ENCODE measurements at regions not wholly inside any gene's neighbourhood (a gene's known extent, or its start where the extent isn't known, plus 50 kb on each side); places are given as distances from the start of the nearest gene placed in this dataset.

- TF ChIP-seq EZH2phosphoT487 (IDR thresholded peaks at IDR 0.05; ENCODE audit: borderline replicate concordance, low read length), result no peak
- Histone ChIP-seq H3K9me2 (replicated peaks; ENCODE audit: control insufficient read depth, low read length) (no peaks in the 10 kb centered on the region), H3K27ac (ENCODE audit: low read depth, low read length) (no peak overlapping the region), H3K4me2 (ENCODE audit: low read length) (no peak overlapping the region), H3K36me3 (ENCODE audit: control insufficient read depth, low read length) (no peaks in the 10 kb centered on the region), H3F3A (ENCODE audit: control insufficient read depth, insufficient read depth) (no peaks in the 10 kb centered on the region), H3K79me2 (ENCODE audit: control insufficient read depth, low read length) (no peaks in the 10 kb centered on the region), H4K20me1 (ENCODE audit: control insufficient read depth, insufficient read depth, low read depth, low read length) (no peaks in the 10 kb centered on the region), H3K4me3 (ENCODE audit: low read length) (no peak overlapping the region), H3K9me3 (ENCODE audit: control insufficient read depth, insufficient read depth, low read length) (no peaks in the 10 kb centered on the region), H3K4me1 (ENCODE audit: control insufficient read depth, low read length) (no peaks in the 10 kb centered on the region), H3K27me3 (ENCODE audit: control insufficient read depth, low read length) (no peaks in the 10 kb centered on the region)
These were observed 597.9 kb upstream of the KIRREL3 start for GRCh38 chr11:127598476-127598875.

GRCh38 chr11:127596433-127596832 lies 595.9 kb upstream of the KIRREL3 start:
- H3K9me2 ChIP-seq (replicated peaks; ENCODE audit: control insufficient read depth, low read length), result no peaks in the 10 kb centered on the region
- TF ChIP-seq CTCF (IDR thresholded peaks at IDR 0.05; ENCODE audit: low read depth, low read length, poor library complexity, severe bottlenecking) (no peak), EZH2phosphoT487 (IDR thresholded peaks at IDR 0.05; ENCODE audit: borderline replicate concordance, low read length) (no peak)
- no peaks in the 10 kb centered on the region for H3K36me3 ChIP-seq (ENCODE audit: control insufficient read depth, low read length)

GRCh38 chr11:127592371-127592770 lies 591.8 kb upstream of the KIRREL3 start:
- no peaks in the 10 kb centered on the region for H3K9me2 ChIP-seq (replicated peaks; ENCODE audit: control insufficient read depth, low read length)
- no peaks in the 10 kb centered on the region for H4K20me1 ChIP-seq (ENCODE audit: control insufficient read depth, insufficient read depth, low read depth, low read length)
- no peaks in the 10 kb centered on the region for H3K4me1 ChIP-seq (ENCODE audit: control insufficient read depth, low read length)
- no peak overlapping the region for H3K4me2 ChIP-seq (ENCODE audit: low read length)
- no peak for TF ChIP-seq CTCF (IDR thresholded peaks at IDR 0.05; ENCODE audit: low read depth, low read length, poor library complexity, severe bottlenecking)
- no peak for TF ChIP-seq EZH2phosphoT487 (IDR thresholded peaks at IDR 0.05; ENCODE audit: borderline replicate concordance, low read length)
- no peak overlapping the region for H3K4me3 ChIP-seq (ENCODE audit: low read length)
- no peaks in the 10 kb centered on the region for H3K27me3 ChIP-seq (ENCODE audit: control insufficient read depth, low read length)
- no peaks in the 10 kb centered on the region for H3F3A ChIP-seq (ENCODE audit: control insufficient read depth, insufficient read depth)
- no peaks in the 10 kb centered on the region for H3K9me3 ChIP-seq (ENCODE audit: control insufficient read depth, insufficient read depth, low read length)
- H3K27ac ChIP-seq (ENCODE audit: low read depth, low read length), result no peak overlapping the region
- H3K79me2 ChIP-seq (ENCODE audit: control insufficient read depth, low read length), result no peaks in the 10 kb centered on the region
- H3K36me3 ChIP-seq (ENCODE audit: control insufficient read depth, low read length), result no peaks in the 10 kb centered on the region

More at GRCh38 chr11:127596433-127596832, 595.9 kb upstream of the KIRREL3 start:
- Histone ChIP-seq H3K27me3 (ENCODE audit: control insufficient read depth, low read length) (no peaks in the 10 kb centered on the region), H3K4me1 (ENCODE audit: control insufficient read depth, low read length) (no peaks in the 10 kb centered on the region), H4K20me1 (ENCODE audit: control insufficient read depth, insufficient read depth, low read depth, low read length) (no peaks in the 10 kb centered on the region), H3K4me3 (ENCODE audit: low read length) (no peak overlapping the region), H3K79me2 (ENCODE audit: control insufficient read depth, low read length) (no peaks in the 10 kb centered on the region), H3K4me2 (ENCODE audit: low read length) (no peak overlapping the region), H3F3A (ENCODE audit: control insufficient read depth, insufficient read depth) (no peaks in the 10 kb centered on the region), H3K9me3 (ENCODE audit: control insufficient read depth, insufficient read depth, low read length) (no peaks in the 10 kb centered on the region), H3K27ac (ENCODE audit: low read depth, low read length) (no peak overlapping the region)

- H3K9me3 ChIP-seq (ENCODE audit: control insufficient read depth, insufficient read depth, low read length), result no peaks in the 10 kb centered on the region
- TF ChIP-seq CTCF (IDR thresholded peaks at IDR 0.05; ENCODE audit: low read depth, low read length, poor library complexity, severe bottlenecking) (no peak), EZH2phosphoT487 (IDR thresholded peaks at IDR 0.05; ENCODE audit: borderline replicate concordance, low read length) (no peak)
These were observed 589.7 kb upstream of the KIRREL3 start for GRCh38 chr11:127590314-127590713.

More at GRCh38 chr11:127590314-127590713, 589.7 kb upstream of the KIRREL3 start:
- Histone ChIP-seq H3K4me3 (ENCODE audit: low read length) (no peak overlapping the region), H3K27me3 (ENCODE audit: control insufficient read depth, low read length) (no peaks in the 10 kb centered on the region), H3K4me1 (ENCODE audit: control insufficient read depth, low read length) (no peaks in the 10 kb centered on the region), H3K79me2 (ENCODE audit: control insufficient read depth, low read length) (no peaks in the 10 kb centered on the region), H3K27ac (ENCODE audit: low read depth, low read length) (no peak overlapping the region), H3K4me2 (ENCODE audit: low read length) (no peak overlapping the region), H3K9me2 (replicated peaks; ENCODE audit: control insufficient read depth, low read length) (no peaks in the 10 kb centered on the region), H4K20me1 (ENCODE audit: control insufficient read depth, insufficient read depth, low read depth, low read length) (no peaks in the 10 kb centered on the region), H3F3A (ENCODE audit: control insufficient read depth, insufficient read depth) (no peaks in the 10 kb centered on the region), H3K36me3 (ENCODE audit: control insufficient read depth, low read length) (no peaks in the 10 kb centered on the region)

Measured in DOHH2 (cell line).